ENCODE measurements at regions not wholly inside any gene's neighbourhood (a gene's known extent, or its start where the extent isn't known, plus 50 kb on each side); places are given as distances from the start of the nearest gene placed in this dataset. TPM values are rescaled to one million over a fixed set of nuclear protein-coding genes. Genes with fewer than 3 reads are reported as not detected.

- TF ChIP-seq, protein P1, sequence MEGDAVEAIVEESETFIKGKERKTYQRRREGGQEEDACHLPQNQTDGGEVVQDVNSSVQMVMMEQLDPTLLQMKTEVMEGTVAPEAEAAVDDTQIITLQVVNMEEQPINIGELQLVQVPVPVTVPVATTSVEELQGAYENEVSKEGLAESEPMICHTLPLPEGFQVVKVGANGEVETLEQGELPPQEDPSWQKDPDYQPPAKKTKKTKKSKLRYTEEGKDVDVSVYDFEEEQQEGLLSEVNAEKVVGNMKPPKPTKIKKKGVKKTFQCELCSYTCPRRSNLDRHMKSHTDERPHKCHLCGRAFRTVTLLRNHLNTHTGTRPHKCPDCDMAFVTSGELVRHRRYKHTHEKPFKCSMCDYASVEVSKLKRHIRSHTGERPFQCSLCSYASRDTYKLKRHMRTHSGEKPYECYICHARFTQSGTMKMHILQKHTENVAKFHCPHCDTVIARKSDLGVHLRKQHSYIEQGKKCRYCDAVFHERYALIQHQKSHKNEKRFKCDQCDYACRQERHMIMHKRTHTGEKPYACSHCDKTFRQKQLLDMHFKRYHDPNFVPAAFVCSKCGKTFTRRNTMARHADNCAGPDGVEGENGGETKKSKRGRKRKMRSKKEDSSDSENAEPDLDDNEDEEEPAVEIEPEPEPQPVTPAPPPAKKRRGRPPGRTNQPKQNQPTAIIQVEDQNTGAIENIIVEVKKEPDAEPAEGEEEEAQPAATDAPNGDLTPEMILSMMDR (IDR thresholded peaks at IDR 0.05), result no peak
- intact Hi-C loops (cut with micrococcal nuclease), result no loop called here
- Mint-ChIP-seq H3K4me3 (no peak overlapping the region), H3K27me3 (no peaks in the 10 kb centered on the region), H3K27ac (no peak overlapping the region), H3K9me3 (peaks cover 2% of the 10 kb centered on the region), H3K4me1 (ENCODE audit: low read depth) (peaks cover 4% of the 10 kb centered on the region), H3K36me3 (ENCODE audit: low read depth) (no peaks in the 10 kb centered on the region)
- CTCF ChIA-PET, result interaction anchor here (1.2 to 1.8 kb wide), 2 partner anchors 26 to 28 kb away, joined by 4 to 5 read pairs; no protein-coding TSS in a partner anchor
- POLR2A ChIA-PET, result no interaction called here
- ATAC-seq (no peak), DNase-seq (no peak)
These were observed 51.1 kb upstream of the C1GALT1 start for GRCh38 chr7:7131273-7131672.

Small RNAs in the stretch of these regions (microRNA-seq; reads per million reads assigned to microRNA genes)
- gene MIR3683 (ENCODE audit: borderline microRNAs expressed, borderline replicate concordance), result not detected
